ENCODE measurements at regions not wholly inside any gene's neighbourhood (a gene's known extent, or its start where the extent isn't known, plus 50 kb on each side); places are given as distances from the start of the nearest gene placed in this dataset.
A peak's percentile ranks its signal among the peaks of the same experiment; 100 is the strongest.
"Not testable (repeated sequence)": the region's sequence is repeated elsewhere in the genome, so short reads cannot be mapped to it uniquely, and the experiment has no call there.

- DNase-seq: peak in 2 of 10 donors; percentile 9 to 54
- intact Hi-C loops (cut with DNase I): no loop called here
Observed at GRCh38 chr2:242017086-242017485, 147.6 kb downstream of the RTP5 start.

- intact Hi-C loops (cut with DNase I): not testable (repeated sequence)
- DNase-seq: peak in 3 of 10 donors; percentile 4 to 62 (median 18)
Observed at GRCh38 chr2:242018416-242018815, 148.9 kb downstream of the RTP5 start.

- peak in 2 of 10 donors; percentile 3 to 57 for DNase-seq
- intact Hi-C loops (cut with DNase I): no loop called here
Observed at GRCh38 chr2:242019344-242019743, 149.8 kb downstream of the RTP5 start.

- intact Hi-C loops (cut with DNase I): no loop called here
- peak in 8 of 10 donors; percentile 30 to 94 (median 53) for DNase-seq
Observed at GRCh38 chr2:242020196-242021004, 150.9 kb downstream of the RTP5 start.

- intact Hi-C loops (cut with DNase I): no loop called here
- peak in 3 of 10 donors; percentile 5 to 64 (median 26) for DNase-seq
Observed at GRCh38 chr2:242022550-242023290, 153.2 kb downstream of the RTP5 start.

- intact Hi-C loops (cut with DNase I): no loop called here
- peak in 4 of 10 donors; percentile 2 to 60 (median 20) for DNase-seq
Observed at GRCh38 chr2:242024751-242025355, 155.3 kb downstream of the RTP5 start.

- DNase-seq: peak in 4 of 10 donors; percentile 2 to 52 (median 22)
- intact Hi-C loops (cut with DNase I): no loop called here
Observed at GRCh38 chr2:242027676-242028450, 158.3 kb downstream of the RTP5 start.

GRCh38 chr2:242029422-242030225 lies 160.1 kb downstream of the RTP5 start:
- intact Hi-C loops (cut with DNase I): no loop called here
- peak in 5 of 10 donors; percentile 0 to 63 (median 24) for DNase-seq

- intact Hi-C loops (cut with DNase I): no loop called here
- DNase-seq: peak in 3 of 10 donors; percentile 2 to 48 (median 9)
Observed at GRCh38 chr2:242030226-242030575, 160.7 kb downstream of the RTP5 start.

GRCh38 chr2:242030858-242031257 lies 161.3 kb downstream of the RTP5 start:
- intact Hi-C loops (cut with DNase I): no loop called here

GRCh38 chr2:242031481-242032019 lies 162.0 kb downstream of the RTP5 start:
- DNase-seq: peak in 4 of 10 donors; percentile 1 to 69 (median 33)
- intact Hi-C loops (cut with DNase I): no loop called here

More at GRCh38 chr2:242030858-242031257, 161.3 kb downstream of the RTP5 start:
- peak in 3 of 10 donors; percentile 2 to 43 (median 8) for DNase-seq

- peak in 5 of 10 donors; percentile 1 to 64 (median 33) for DNase-seq
- intact Hi-C loops (cut with DNase I): no loop called here
Observed at GRCh38 chr2:242032780-242033656, 163.5 kb downstream of the RTP5 start.

- peak in 2 of 10 donors; percentile 9 to 36 for DNase-seq
- intact Hi-C loops (cut with DNase I): no loop called here
Observed at GRCh38 chr2:242034138-242034537, 164.6 kb downstream of the RTP5 start.

GRCh38 chr2:242034996-242035814 lies 165.7 kb downstream of the RTP5 start:
- peak in 3 of 10 donors; percentile 3 to 81 (median 80) for DNase-seq
- intact Hi-C loops (cut with DNase I): no loop called here

GRCh38 chr2:242035858-242036652 lies 166.5 kb downstream of the RTP5 start:
- intact Hi-C loops (cut with DNase I): no loop called here
- DNase-seq: peak in 4 of 10 donors; percentile 4 to 72 (median 30)

- DNase-seq: peak in 3 of 10 donors; percentile 7 to 74 (median 56)
- intact Hi-C loops (cut with DNase I): no loop called here
Observed at GRCh38 chr2:242036653-242036950, 167.1 kb downstream of the RTP5 start.

Measured in posterior cingulate gyrus (tissue), 11 donors.